Activated CD8-positive, alpha-beta memory T cell treated with anti-CD3 and anti-CD28 coated beads, Interleukin-2, amount 50 U/mL, for 24 hours (primary cell): ENCODE measurements at regions not wholly inside any gene's neighbourhood (a gene's known extent, or its start where the extent isn't known, plus 50 kb on each side); places are given as distances from the start of the nearest gene placed in this dataset.

Experiments used
- DNase-seq: peaks from one replicate; pipeline ENCODE4 v3.0.0-alpha.2; 2020; ENCODE audit errors: extremely low read depth

DNA sequence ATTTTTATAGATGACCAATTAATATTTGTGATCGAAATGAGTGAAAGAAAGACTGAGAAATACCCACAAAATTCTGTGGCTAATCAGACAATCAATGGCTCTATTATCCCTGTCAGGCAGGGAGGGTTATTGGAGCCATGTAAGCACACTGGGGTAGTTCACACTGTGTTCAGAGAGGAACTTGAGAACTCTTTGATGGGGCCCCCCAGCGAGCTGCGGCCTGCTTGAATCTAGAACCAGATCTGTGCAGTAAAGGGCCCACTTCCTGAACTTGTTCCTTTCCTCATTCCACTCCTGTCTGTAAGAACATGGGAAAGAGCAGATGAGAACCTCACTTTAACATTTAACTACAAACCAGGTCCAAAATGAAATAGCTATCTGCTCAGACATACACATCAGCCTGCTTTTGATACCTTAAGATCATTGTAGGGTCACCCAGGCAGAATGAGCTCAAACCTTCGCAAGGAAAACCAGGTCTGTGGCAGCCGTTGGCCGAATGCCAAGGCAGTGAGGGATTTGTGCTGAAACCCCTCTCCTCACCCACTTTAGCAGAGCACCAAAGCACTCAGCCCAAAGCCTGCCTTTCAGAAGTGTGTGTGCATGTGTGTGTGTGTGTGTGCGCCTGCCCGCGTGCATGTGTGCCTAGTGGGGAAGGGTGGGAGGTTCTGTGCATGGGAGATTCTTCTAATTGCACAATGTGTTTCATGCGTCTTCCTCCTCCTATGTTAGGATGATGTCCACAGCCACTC is 365.6 kb upstream of the MGMT start:
- no peak for DNase-seq

DNA sequence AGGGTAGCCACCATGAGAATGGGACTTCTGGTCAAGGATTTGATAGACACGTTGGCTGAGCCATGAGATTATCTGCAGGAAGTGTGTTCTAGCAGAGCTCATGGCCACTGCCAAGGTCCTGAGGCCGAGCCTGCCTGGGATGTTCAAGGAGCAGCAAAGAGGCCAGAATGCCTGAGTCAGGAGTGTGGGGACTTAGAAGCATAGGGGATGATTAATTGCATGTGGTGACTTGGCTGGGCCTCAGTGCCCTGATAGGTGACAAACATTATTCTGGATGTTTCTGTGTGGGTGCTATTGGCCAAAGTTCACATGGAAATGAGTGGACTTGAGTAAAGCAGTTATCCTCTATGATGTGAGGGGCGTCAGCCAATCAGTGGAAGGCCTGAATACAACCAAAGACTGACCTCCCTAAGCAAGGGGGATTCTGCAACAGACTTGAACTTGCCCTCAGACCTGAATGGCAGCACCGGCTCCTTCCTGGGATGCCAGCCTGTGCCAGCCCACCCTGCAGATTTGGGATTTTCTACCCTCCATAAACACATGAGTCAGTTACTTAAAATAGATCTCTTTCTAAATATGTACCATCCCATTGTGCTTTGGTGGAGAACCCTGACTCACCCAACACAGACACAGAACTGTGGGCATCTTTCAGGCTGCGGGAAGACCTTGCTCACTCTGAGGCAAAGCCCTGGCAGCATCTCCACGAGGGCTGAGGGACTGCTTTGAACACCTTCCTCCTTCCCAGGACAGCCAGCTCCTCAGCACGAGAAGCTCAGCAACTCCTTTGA is 363.9 kb upstream of the MGMT start:
- no peak for DNase-seq

DNA sequence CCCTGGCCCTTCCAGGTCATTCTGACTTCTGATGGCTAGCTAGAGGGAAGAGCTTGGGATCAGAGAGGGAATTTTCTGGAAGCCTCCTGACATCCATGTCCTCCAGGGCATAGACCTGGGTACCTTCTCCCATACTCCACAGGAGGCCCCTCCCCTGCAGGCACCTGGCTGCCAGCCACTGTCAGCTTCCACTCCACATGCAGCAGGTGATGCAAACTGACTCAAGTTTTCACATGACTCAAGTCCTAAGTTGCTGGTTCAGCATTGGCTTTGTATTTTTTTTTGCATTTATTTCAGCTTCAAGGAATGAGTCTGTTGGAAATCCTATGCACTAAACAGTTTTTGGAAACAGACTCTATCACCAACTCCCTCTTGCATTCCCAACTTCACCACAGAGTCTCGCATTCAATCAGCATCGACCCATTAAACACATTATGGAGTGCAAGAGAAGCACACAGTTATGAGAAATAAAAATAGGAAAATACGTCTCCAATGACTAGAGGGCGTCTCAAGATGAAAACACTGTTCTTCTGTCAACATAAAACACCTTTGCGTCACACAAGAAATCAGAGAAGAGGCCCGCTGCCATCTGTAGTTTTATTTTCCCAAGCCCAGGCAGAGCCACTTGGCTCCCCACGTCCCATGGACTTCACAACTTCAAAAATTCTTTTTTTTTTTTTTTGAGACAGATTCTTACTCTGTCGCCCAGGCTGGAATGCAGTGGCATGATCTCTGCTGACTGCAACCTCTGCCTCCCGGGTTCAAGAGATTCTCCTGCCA is 362.6 kb upstream of the MGMT start:
- no peak for DNase-seq

DNA sequence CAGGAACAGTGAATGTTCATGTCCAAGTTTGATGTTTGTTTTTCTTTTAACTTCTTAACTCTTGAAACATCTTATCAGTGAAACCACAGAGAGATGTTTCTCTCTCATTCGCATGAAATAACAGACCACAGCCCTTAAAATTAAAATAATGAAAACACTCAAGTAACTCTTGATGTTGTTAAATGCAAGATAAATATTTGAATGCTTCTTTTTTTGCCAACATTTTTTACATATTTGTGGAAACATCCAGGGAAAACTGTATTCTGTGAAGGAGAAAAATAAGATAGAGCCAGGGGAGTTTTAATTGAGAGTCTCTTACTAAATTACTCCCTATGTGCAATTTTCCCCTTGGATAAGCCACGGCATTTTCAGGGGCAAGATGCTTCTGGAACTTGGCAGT is 361.8 kb upstream of the MGMT start:
- no peak for DNase-seq

DNA sequence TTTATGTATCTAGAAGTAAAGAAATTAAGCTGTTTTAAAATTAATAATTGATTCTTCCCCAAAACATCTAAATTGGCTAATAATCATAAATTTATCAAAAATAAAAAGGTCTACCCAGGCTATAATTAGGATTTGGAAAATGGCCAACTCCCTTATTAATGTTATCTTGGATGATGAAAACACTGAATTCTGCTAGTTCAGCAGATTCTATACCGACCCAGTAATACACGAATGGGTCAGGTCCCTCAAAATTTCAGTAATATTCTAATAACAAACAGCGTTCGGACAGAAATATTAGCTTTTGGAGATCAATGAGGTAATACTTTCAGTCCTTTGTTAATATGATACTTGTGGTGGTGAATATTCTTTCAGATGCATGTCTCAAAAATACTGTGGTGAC is 360.7 kb upstream of the MGMT start:
- DNase-seq = no peak

DNA sequence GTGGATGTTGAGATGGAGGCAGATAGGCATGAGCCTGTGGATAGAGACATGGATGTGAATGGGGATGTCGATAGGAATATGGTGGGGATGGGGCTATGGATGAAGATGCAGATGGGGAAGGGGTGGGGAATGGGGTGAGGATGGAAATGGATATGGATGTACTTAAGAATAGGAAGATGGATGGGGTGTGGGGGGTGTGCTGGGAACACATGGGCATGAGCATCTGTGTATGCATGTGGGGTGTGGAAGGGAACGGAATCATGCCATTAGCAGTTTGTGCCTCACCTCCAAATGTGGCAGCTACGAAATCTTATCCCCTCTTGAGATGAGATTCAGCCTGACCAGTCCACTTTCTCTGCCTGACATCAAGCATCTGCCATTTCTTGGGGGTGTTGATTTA is 359.5 kb upstream of the MGMT start:
- no peak for DNase-seq

DNA sequence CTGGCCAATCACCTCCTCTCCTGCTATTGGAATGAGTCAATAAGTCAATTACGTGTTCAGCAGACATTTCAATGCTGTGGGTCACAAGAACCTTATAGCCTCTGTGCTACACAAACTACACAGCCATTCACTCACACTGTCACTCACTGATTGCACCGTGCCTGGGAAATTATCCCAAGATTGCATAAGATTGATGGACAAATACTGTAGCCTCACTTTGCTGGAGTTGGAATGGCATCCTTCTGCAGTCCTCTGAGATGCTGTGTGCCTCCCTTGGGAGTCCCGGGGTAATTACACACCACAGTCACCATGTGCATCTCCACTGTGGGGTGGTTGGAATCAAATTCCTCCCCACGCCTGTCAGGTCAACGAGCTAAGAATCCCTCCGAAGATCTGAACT is 358.7 kb upstream of the MGMT start:
- DNase-seq = no peak

DNA sequence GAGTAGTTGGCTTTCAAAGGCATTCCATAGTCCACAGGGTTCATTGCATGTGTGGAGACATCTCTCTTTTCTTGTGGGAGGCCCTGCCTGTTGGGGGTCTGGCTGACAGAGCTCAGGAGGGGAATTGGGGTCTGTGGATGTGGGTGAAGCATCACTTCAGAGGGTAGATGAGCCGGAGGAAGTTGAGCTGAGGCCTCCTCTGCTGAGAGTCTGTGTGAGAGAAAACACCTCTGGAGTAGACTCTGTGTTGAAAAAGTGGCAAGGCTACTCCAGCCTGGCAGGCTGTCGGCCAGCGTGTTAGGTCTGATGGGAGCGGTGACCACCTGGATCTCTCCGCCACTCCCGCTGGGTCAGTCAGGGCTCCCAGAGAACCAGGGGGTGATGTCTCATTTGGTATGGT is 358.0 kb upstream of the MGMT start:
- no peak for DNase-seq

DNA sequence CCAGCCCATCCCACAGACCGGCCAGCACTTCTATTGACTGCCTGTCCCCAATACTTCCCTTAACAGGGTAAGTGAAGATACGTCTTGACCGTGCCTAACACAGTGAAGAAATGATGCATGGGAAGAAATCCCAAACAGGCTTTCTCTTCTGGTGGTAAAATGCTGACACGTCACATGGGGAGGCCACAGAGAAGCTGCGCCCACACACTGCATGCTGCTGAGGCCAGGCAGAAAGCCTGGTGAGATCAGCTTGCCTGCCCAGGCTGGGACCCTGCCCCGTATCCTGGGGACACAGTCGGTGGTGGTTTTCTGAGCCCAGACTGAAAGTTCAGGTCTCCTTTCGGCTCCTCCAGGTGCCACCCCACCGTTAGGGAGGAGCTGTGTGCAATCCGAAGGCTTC is 356.3 kb upstream of the MGMT start:
- no peak for DNase-seq

DNA sequence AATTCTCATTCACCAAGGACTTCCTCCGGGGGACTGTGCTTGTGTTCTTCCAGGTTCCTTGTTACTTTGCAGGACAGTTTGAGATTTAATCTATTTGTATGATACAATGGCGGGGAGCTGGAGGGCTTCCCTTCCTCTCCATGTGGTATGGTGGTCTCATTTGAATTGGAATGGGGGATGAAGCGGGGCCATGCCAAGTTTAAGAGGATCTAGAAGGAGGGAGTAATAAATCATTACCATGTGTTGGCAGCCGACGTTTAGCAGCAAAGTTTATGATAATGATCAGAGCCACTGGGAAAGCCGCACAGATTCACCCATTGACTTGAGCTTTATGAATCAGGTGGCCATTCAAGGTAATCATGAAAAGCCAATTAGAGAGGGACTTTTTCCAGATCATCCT is 355.1 kb upstream of the MGMT start:
- DNase-seq = no peak

DNA sequence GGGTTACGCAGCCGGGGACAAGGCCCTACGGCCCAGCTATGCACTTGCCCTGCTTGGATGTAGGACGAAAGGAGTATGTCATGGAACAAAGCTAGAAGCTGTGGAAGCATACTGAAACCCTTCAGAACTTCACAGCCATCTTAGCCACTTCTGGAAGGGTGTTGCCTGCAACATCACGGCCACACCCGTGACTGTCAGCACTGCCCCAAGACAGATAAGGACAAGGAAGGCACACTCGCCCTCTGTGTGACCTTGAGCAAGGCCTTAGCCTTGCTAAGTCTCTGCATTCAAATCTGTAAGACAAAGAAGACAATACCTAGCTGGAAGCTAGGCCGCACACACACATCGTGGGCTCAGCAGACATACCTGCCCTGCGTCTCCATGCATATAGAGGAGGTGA is 352.5 kb upstream of the MGMT start:
- DNase-seq = no peak

DNA sequence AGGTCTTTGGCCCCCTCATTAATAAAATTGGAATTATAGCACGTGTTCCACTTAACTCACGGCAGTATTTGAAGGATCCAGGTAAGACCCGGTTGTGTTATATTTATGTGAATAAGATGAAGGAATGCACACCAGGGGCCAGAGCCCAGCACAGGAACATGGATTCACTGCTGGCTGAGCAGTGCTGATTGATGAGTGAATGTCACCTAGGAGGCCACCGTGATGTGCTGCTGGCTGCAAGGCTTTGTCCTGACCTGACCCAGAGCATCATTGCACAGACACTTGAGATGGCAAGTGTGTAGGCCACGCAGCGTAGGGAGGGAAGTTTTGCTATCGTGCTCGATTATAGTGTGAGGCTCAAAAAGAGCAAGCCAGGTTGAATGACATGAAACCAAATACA is 350.7 kb upstream of the MGMT start:
- DNase-seq = no peak

DNA sequence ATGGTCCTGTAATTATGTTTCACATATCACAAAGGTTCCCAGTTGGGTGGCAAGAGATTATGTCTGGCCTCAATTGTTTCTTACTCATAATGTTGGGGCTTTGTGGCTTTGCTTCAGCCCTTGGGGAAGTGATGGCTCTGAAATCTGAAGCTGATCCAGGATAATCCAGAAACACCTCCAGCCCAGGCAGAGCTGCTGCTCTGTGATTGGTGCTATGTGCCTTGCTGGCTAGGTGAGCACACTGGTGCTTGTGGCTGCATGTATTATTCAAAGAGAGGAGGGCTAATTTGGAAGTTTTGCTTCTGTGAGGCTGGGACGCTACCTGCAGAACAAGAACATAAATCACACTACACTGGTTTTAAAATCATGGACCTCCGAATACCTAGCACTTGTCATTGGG is 346.6 kb upstream of the MGMT start:
- no peak for DNase-seq

DNA sequence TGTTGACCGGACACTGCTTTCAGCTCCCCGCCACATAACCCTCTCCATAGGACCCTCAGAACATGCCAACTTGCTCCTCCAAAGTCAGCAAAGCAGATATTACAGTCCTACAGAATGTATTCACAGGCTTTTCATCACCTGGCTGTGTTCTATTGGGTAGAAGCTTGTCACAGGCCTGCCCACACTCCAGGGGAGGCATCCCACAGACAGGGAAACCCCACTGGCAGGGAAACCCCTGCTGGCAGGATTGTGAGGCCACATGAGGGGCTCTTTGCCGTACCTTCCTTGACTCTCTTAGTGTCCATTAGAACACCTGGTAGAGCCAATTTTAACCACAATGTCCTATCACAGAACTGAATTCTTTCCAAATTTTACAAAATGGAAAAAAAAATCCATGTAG is 344.2 kb upstream of the MGMT start:
- DNase-seq = no peak

DNA sequence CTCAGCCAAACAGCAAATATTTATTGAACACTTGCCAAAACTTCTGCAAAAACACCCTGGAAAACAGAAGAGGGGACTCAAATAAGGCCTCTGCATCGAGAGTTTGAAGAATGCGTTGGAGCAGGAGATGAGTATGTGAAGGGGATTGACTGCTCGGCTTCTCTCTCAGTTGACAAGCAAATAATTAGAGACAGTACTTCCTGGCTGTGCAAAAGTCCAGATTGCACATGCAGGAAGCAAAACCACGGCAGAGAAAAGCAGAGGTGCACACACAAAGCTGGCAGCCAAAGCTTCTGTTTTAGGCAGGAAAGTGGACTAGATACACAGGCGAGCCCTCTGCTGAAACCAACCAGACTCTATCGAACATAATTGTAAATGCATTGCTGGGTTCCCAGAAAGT is 343.6 kb upstream of the MGMT start:
- DNase-seq = no peak

DNA sequence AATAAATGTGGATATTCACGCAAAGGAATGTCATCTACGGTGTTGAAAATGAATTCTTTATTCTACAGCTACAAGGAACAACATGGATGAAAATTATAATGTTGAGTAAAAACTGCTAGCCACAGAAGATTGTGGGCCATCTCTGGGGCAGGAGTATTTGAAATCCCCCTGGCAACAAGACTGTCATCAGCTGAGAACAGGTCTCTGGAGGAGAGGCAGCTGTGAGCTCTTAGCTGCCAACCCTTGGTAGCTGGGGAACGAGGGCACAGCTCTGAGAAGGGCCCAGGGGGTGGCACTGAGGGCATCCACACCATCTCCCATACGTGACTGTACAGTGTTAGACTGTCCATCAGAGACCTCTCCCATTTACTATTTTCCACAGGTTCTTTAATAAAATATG is 340.1 kb upstream of the MGMT start:
- DNase-seq = no peak

DNA sequence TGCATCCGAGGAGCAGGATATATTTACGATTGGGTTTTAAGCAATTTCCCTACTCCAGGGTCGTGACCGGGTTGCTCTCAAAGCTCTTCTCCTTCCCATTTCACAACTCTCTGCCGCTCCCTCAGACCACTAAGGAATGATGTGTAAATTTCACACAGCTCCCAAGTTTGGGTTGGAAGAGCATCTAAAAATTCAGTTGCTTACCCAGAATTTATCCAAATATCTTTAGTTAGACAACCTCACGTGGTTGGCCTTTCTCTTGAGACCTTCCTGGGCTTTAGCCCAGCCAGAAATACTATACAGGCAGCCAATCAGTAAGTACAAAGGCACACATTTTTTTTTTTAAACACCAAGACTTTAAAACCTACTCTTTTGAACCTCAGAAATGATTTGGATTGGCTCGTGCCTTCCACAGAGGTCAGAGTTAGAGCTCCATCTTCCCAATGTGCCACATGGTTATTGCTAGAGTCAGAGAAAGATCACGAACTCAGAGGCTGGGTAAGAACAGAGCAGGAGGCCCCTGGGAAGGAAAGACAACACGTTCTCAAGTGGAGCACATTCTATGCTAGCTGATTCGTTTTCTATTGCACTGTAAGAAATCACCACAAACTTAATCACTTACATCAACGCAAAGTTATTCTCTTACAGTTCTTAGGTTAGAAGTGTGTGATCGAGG is 335.4 kb upstream of the MGMT start:
- DNase-seq = no peak

DNA sequence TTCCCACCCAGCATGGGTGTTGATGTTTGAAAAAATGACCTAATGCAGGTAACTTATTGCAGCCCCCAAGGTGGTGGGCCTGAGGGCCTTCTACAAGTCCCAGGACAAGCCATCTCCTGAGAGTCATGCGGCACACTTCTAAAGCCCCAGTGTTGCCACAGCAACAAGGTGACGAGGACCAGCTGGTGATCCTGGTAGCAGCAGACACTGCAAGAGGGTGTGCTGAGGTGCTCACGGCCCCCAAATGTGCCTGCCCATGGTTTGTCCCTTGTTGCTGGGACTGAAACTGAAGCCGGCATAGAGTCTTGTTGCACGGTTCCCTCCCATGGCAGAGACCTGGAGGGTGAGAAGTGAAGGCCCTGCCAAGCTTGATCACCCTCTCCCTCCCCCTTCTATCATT is 333.2 kb upstream of the MGMT start:
- DNase-seq = no peak

DNA sequence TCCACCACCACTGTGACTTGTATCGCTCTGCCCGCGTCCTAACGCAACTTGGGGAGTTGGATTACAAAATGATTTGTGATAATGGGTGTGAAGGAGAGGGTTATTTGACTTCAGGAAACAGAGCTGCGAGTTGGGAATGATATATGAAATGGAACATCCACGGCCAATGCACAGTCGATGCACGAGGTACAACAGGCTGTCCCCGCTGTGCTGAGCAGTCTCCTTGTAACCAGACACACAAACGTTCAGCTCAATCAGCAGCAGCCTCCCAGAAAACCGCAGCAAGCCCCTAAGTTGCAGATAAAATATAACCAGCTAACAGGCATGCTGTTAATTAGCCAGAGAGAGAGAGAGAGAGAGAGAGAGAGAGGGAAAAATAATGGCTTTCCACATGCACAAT is 332.7 kb upstream of the MGMT start:
- DNase-seq = no peak

DNA sequence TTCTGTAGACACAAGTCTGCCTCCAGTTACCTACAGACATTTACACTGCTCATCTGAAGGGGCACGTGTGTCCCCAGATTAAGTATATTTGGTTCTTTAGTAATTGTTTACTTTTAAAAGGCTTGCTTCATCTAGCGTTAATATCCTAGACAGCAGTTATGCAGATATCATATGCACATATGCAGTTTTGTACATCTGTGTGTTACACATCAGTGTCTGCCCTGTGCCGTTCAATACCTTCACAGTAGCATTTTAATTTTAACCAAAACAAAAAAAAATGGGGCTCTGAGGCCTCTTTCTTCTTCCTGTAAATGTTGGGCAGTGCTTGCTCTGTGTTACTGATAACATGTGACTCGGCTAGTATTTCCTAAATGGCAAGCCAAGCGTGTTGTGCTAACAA is 331.4 kb upstream of the MGMT start:
- no peak for DNase-seq

DNA sequence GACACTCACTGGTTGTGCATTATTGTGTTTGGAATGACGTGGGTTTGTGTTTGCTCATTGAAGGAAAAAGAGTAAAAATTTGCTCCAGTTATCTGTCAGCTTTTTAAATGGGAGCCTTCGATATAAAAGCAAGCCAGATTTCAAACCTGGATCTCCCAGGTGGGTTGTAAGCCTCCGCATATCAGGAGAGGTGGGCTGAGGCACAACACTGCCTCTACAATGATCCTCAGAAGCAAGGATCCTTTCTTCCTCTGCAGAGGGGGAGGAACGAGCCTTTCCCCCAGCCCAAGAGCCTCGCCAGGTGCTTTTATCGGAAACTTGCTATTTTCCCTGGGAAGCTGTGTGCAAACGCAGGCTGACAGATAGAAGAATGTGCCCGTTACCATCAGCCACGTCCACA is 331.0 kb upstream of the MGMT start:
- no peak for DNase-seq

DNA sequence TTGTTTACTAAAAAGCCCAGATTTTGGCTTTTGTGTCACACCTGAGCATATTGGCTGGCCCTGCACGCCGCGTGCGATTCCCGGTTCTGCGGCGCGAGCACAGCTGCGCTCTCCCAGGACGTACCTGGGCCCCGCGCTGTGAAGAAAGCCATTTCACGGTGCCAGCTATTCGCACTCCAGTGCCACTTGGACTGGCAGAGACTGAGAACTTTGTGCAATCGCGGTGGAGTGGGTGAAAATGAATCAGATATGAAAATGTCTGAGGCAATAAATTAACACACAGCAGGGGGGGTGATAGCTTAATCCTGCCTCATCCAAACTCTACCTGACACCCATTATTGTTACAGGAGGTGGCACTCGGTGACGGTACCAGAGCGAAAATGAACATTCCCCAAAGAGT is 330.1 kb upstream of the MGMT start:
- DNase-seq = no peak
